H1 (cell line): ENCODE measurements at regions not wholly inside any gene's neighbourhood (a gene's known extent, or its start where the extent isn't known, plus 50 kb on each side); places are given as distances from the start of the nearest gene placed in this dataset.

Experiments
- CTCF ChIA-PET: fragments of 300-600 bp; sonication (Branson Sonifier 250); formaldehyde crosslinking; loops from one replicate; lab custom pipeline; 2021; ENCODE audit not compliant: partially characterized antibody; lab: Charles Lee
- POLR2A ChIA-PET: fragments of 300-600 bp; sonication (Branson Sonifier 250); formaldehyde crosslinking; loops from one replicate; lab custom pipeline; 2021; ENCODE audit warnings: inconsistent platforms; ENCODE audit not compliant: partially characterized antibody; lab: Charles Lee
- DNase-seq, 2 experiments: peaks; one replicate each; pipeline versions ENCODE4 v3.0.0 to v3.0.0-alpha.2; 2010 to 2022; ENCODE audit warnings: low spot score in 2 of 2, low read depth in 1 of 2, mixed read lengths in 1 of 2
- FAIRE-seq: peaks from 2 replicates; lab custom pipeline; 2011; peaks lifted over from hg19 to GRCh38; lab: Jason Lieb, UNC
- H2AFZ ChIP-seq: 2 replicates; pipeline ENCODE4 v1.8.1; 2012; ENCODE audit warnings: low read length, inconsistent platforms
- H2AK5ac ChIP-seq: 2 replicates; pipeline ENCODE4 v1.6.1; 2013; ENCODE audit warnings: low read depth, low read length
- H2BK120ac ChIP-seq: replicated peaks from 2 replicates; pipeline ENCODE3; 2013; ENCODE audit warnings: low read depth, low read length, inconsistent platforms
- H2BK12ac ChIP-seq: 2 replicates; pipeline ENCODE4 v1.6.1; 2013; ENCODE audit warnings: low read depth, low read length
- H2BK15ac ChIP-seq: 2 replicates; pipeline ENCODE4 v1.6.1; 2013; ENCODE audit warnings: low read length
- H2BK20ac ChIP-seq: 2 replicates; pipeline ENCODE4 v1.6.1; 2013; ENCODE audit warnings: low read length
- H2BK5ac ChIP-seq: 2 replicates; pipeline ENCODE4 v1.6.1; 2013; ENCODE audit warnings: low read depth, low read length
- H3K14ac ChIP-seq: 2 replicates; pipeline ENCODE4 v1.6.1; 2013; ENCODE audit warnings: inconsistent platforms; ENCODE audit not compliant: insufficient read length
- H3K18ac ChIP-seq: 2 replicates; pipeline ENCODE4 v1.6.1; 2013; ENCODE audit warnings: low read length; ENCODE audit errors: extremely low read depth
- H3K23ac ChIP-seq: 2 replicates; pipeline ENCODE4 v1.6.1; 2013; ENCODE audit warnings: inconsistent platforms; ENCODE audit not compliant: insufficient read length
- H3K23me2 ChIP-seq: 2 replicates; pipeline ENCODE4 v1.6.1; 2013; ENCODE audit warnings: low read depth, low read length
- H3K27ac ChIP-seq: 2 replicates; pipeline ENCODE4 v1.6.1; 2011; ENCODE audit warnings: low read depth, low read length, inconsistent platforms
- H3K27me3 ChIP-seq, 4 experiments: replicated peaks in 1 of 4; 1 replicate in 1 of 4; 2 replicates in 3 of 4; pipeline versions ENCODE4 v1.6.1 to v1.8.1; 2011 to 2013; ENCODE audit warnings: low read length in 3 of 4, mild to moderate bottlenecking in 3 of 4, inconsistent platforms in 2 of 4, mixed read lengths in 2 of 4, moderate library complexity in 1 of 4; ENCODE audit not compliant: control insufficient read depth in 3 of 4, insufficient read depth in 3 of 4; ENCODE audit errors: extremely low read depth in 1 of 4
- H3K36me3 ChIP-seq, 4 experiments: 2 replicates each; pipeline versions ENCODE4 v1.6.1 to v1.8.1; 2011 to 2013; ENCODE audit warnings: mild to moderate bottlenecking in 4 of 4, low read length in 3 of 4, moderate library complexity in 2 of 4, control low read depth in 1 of 4, inconsistent platforms in 1 of 4; ENCODE audit not compliant: insufficient read depth in 4 of 4, control insufficient read depth in 2 of 4
- H3K4ac ChIP-seq: replicated peaks from 2 replicates; pipeline ENCODE3; 2013; ENCODE audit warnings: low read length, low read depth, mixed read lengths, inconsistent platforms; ENCODE audit not compliant: insufficient read length
- H3K4me1 ChIP-seq, 4 experiments: replicated peaks in 1 of 4; 1 replicate in 1 of 4; 2 replicates in 3 of 4; pipeline versions ENCODE4 v1.6.1 to v1.8.1; 2011 to 2013; ENCODE audit warnings: low read length in 3 of 4, inconsistent platforms in 2 of 4, mixed read lengths in 1 of 4; ENCODE audit not compliant: insufficient read depth in 4 of 4, control insufficient read depth in 3 of 4
- H3K4me2 ChIP-seq, 2 experiments: 2 replicates each; pipeline versions ENCODE4 v1.6.1 to v1.8.1; 2011 to 2013; ENCODE audit warnings: low read depth in 2 of 2, low read length in 2 of 2, control low read depth in 1 of 2, inconsistent platforms in 1 of 2, mild to moderate bottlenecking in 1 of 2; ENCODE audit not compliant: insufficient read depth in 1 of 2
- H3K4me3 ChIP-seq, 4 experiments: fragments of 200-600, 300-600 bp in 1 of 4; sonication (generic), shearing (Covaris generic), sonication (Bioruptor Twin) in 1 of 4; 2 replicates each; pipeline versions ENCODE4 v1.5.1 to v1.8.1; 2011 to 2016; ENCODE audit warnings: low read length in 4 of 4, low read depth in 3 of 4, control low read depth in 2 of 4, inconsistent platforms in 2 of 4, mild to moderate bottlenecking in 2 of 4, mixed read lengths in 1 of 4, moderate library complexity in 1 of 4; ENCODE audit not compliant: insufficient read depth in 2 of 4; ENCODE audit errors: extremely low read depth in 1 of 4
- H3K56ac ChIP-seq: replicated peaks from 2 replicates; pipeline ENCODE3; 2013; ENCODE audit warnings: low read depth, mild to moderate bottlenecking, mixed read lengths, low read length, inconsistent platforms; ENCODE audit not compliant: insufficient read length
- H3K79me1 ChIP-seq: 2 replicates; pipeline ENCODE4 v1.6.1; 2013; ENCODE audit warnings: low read depth, low read length, control low read depth
- H3K79me2 ChIP-seq, 2 experiments: 2 replicates each; pipeline versions ENCODE4 v1.6.1 to v1.8.1; 2012 to 2013; ENCODE audit warnings: low read length in 2 of 2, mild to moderate bottlenecking in 2 of 2, inconsistent platforms in 1 of 2; ENCODE audit not compliant: insufficient read depth in 2 of 2, control insufficient read depth in 1 of 2
- H3K9ac ChIP-seq, 4 experiments: replicated peaks in 1 of 4; 1 replicate in 1 of 4; 2 replicates in 3 of 4; pipeline versions ENCODE4 v1.6.1 to v1.8.1; 2011 to 2013; ENCODE audit warnings: low read depth in 3 of 4, low read length in 3 of 4, control low read depth in 2 of 4, mild to moderate bottlenecking in 2 of 4, moderate library complexity in 2 of 4, inconsistent platforms in 1 of 4; ENCODE audit errors: extremely low read depth in 1 of 4
- H3K9me3 ChIP-seq, 2 experiments: 2 replicates each; pipeline versions ENCODE4 v1.6.1 to v1.8.1; 2012 to 2013; ENCODE audit warnings: mild to moderate bottlenecking in 2 of 2, moderate library complexity in 2 of 2, control low read depth in 1 of 2, inconsistent platforms in 1 of 2, low read depth in 1 of 2, low read length in 1 of 2, mixed read lengths in 1 of 2; ENCODE audit not compliant: insufficient read depth in 2 of 2
- H4K20me1 ChIP-seq, 2 experiments: replicated peaks in 1 of 2; 2 replicates each; pipeline versions ENCODE3 to v1.8.1; 2011 to 2013; ENCODE audit warnings: inconsistent platforms in 2 of 2, low read length in 2 of 2, mild to moderate bottlenecking in 1 of 2; ENCODE audit not compliant: insufficient read depth in 2 of 2, control insufficient read depth in 1 of 2
- H4K5ac ChIP-seq: 2 replicates; pipeline ENCODE4 v1.6.1; 2013; ENCODE audit warnings: low read length, low read depth, mixed read lengths, inconsistent platforms; ENCODE audit not compliant: insufficient read length
- H4K8ac ChIP-seq: 2 replicates; pipeline ENCODE4 v1.8.0; 2013; ENCODE audit warnings: mild to moderate bottlenecking, moderate library complexity, low read length, inconsistent platforms; ENCODE audit not compliant: insufficient read depth; ENCODE audit errors: extremely low read depth
- H4K91ac ChIP-seq: replicated peaks from 2 replicates; pipeline ENCODE3; 2013; ENCODE audit warnings: low read length, mixed read lengths, inconsistent platforms; ENCODE audit not compliant: insufficient read length
- ASH2L ChIP-seq: fragments of 200-600, 300-600 bp; sonication (generic); IDR thresholded peaks from one replicate; pipeline ENCODE4 v1.7.1; 2017; ENCODE audit warnings: low read length
- CHD2 ChIP-seq: IDR thresholded peaks from 2 replicates; pipeline ENCODE4 v1.6.1; 2012; ENCODE audit warnings: low read length, improper control_type of control experiment
- HDAC6 ChIP-seq: IDR thresholded peaks from one replicate; pipeline ENCODE4 v1.7.1; 2012; ENCODE audit warnings: low read depth, mild to moderate bottlenecking, inconsistent platforms, low read length, moderate library complexity
- NRF1 ChIP-seq: IDR thresholded peaks from 2 replicates; pipeline ENCODE4 v1.6.1; 2011; ENCODE audit warnings: mild to moderate bottlenecking, low read depth, low read length, improper control_type of control experiment
- SAP30 ChIP-seq: fragments of 300-600 bp; sonication (generic); IDR thresholded peaks from 2 replicates; pipeline ENCODE4 v1.7.1; 2012; ENCODE audit warnings: low read length, moderate library complexity, mild to moderate bottlenecking, inconsistent platforms; ENCODE audit not compliant: insufficient read depth, insufficient replicate concordance
- SIN3A ChIP-seq, 2 experiments: IDR thresholded peaks in 1 of 2; conservative IDR thresholded peaks in 1 of 2; 2 replicates each; pipeline ENCODE4 v1.6.1; 2011 to 2012; ENCODE audit warnings: low read length in 2 of 2, improper control_type of control experiment in 1 of 2, low read depth in 1 of 2, mild to moderate bottlenecking in 1 of 2
- SIRT6 ChIP-seq: IDR thresholded peaks from one replicate; pipeline ENCODE4 v1.7.1; 2012; ENCODE audit warnings: low read length, inconsistent platforms
- WGBS, 2 experiments: shearing (Covaris generic) in 1 of 2; methylation state at CpG; one replicate each; pipeline versions ENCODE4 v1.1.6 to v1.1.7; 2013 to 2015; ENCODE audit warnings: low lambda C conversion rate in 2 of 2, mixed read lengths in 2 of 2, inconsistent platforms in 1 of 2, low coverage in 1 of 2, missing lambda C conversion rate in 1 of 2; ENCODE audit not compliant: insufficient replicate concordance in 2 of 2, insufficient coverage in 1 of 2, insufficient read length in 1 of 2; ENCODE audit errors: extremely low coverage in 1 of 2, missing lambda C conversion rate in 1 of 2; 5-methylcytosine and 5-hydroxymethylcytosine counted together

GRCh38 chr4:138770818-138771217 lies 244.8 kb upstream of the NOCT start:
- Histone ChIP-seq H2BK12ac (no peak overlapping the region), H3K14ac (no peak overlapping the region), H3K36me3 (no peaks in the 10 kb centered on the region), H3K79me2 (no peaks in the 10 kb centered on the region), H2BK120ac (no peak overlapping the region), H2AK5ac (no peak overlapping the region), H2BK20ac (no peak overlapping the region), H4K20me1 (no peaks in the 10 kb centered on the region), H4K8ac (no peak overlapping the region), H3K23ac (no peak overlapping the region), H3K79me1 (no peaks in the 10 kb centered on the region), H3K4me2 (no peak overlapping the region), H3K4me1 (no peaks in the 10 kb centered on the region), H3K27ac (no peak overlapping the region), H3K9ac (no peak overlapping the region), H3K27me3 (no peaks in the 10 kb centered on the region), H3K23me2 (no peaks in the 10 kb centered on the region), H4K5ac (no peak overlapping the region), H3K4me3 (no peak overlapping the region), H2BK5ac (no peak overlapping the region), H3K56ac (no peak overlapping the region), H2AFZ (no peak overlapping the region), H3K18ac (no peak overlapping the region), H3K9me3 (no peaks in the 10 kb centered on the region), H3K4ac (no peak overlapping the region), H2BK15ac (no peak overlapping the region), H4K91ac (no peak overlapping the region)
- no peak for FAIRE-seq
- POLR2A ChIA-PET: no interaction called here
- DNase-seq: no peak
- TF ChIP-seq SIRT6 (no peak), HDAC6 (no peak), SAP30 (no peak), ASH2L (no peak), CHD2 (no peak), SIN3A (conservative IDR thresholded peaks at IDR 0.05 in 1 of 2, IDR thresholded peaks at IDR 0.05 in 1 of 2; ENCODE audit: low read depth in 1 of 2, low read length in 2 of 2) (no peak), NRF1 (no peak)
- WGBS, 2 experiments: 81% methylated on average over 4 of the region's 4 CpGs; no CpG with 5 or more reads in 1 of the 2 experiments
- CTCF ChIA-PET: interaction anchor here (0.8 kb wide), 1 partner anchor 139 kb away, joined by 3 read pairs; no protein-coding TSS in a partner anchor
